HG03103 (cell line): ENCODE measurements at regions not wholly inside any gene's neighbourhood (a gene's known extent, or its start where the extent isn't known, plus 50 kb on each side); places are given as distances from the start of the nearest gene placed in this dataset.
"Not testable (repeated sequence)": the region's sequence is repeated elsewhere in the genome, so short reads cannot be mapped to it uniquely, and the experiment has no call there.

Source experiments
- ATAC-seq: cut with Tn5 transposase; IDR thresholded peaks from one replicate; pipeline ENCODE4 v1.9.1; 2021; ENCODE audit warnings: low read depth; ENCODE audit not compliant: unreplicated experiment

- ATAC-seq, result not testable (repeated sequence)
These were observed 763.3 kb downstream of the SPATA31A7 start for GRCh38 chr9:61953108-61953507.

GRCh38 chr9:61971635-61972034, 781.8 kb downstream of the SPATA31A7 start:
- not testable (repeated sequence) for ATAC-seq

GRCh38 chr9:61974501-61974900, 784.7 kb downstream of the SPATA31A7 start:
- ATAC-seq, result not testable (repeated sequence)

GRCh38 chr9:61976318-61976717, 786.5 kb downstream of the SPATA31A7 start:
- ATAC-seq, result not testable (repeated sequence)

GRCh38 chr9:61982727-61983126, 792.9 kb downstream of the SPATA31A7 start:
- ATAC-seq, result not testable (repeated sequence)

GRCh38 chr9:61983441-61983840, 793.6 kb downstream of the SPATA31A7 start:
- not testable (repeated sequence) for ATAC-seq

GRCh38 chr9:61983954-61984353, 794.1 kb downstream of the SPATA31A7 start:
- not testable (repeated sequence) for ATAC-seq

GRCh38 chr9:61984513-61984912, 794.7 kb downstream of the SPATA31A7 start:
- not testable (repeated sequence) for ATAC-seq

- not testable (repeated sequence) for ATAC-seq
These were observed 802.3 kb downstream of the SPATA31A7 start for GRCh38 chr9:61992110-61992509.

- ATAC-seq, result not testable (repeated sequence)
These were observed 842.6 kb downstream of the SPATA31A7 start for GRCh38 chr9:62032441-62032840.

- not testable (repeated sequence) for ATAC-seq
These were observed 848.4 kb downstream of the SPATA31A7 start for GRCh38 chr9:62038260-62038659.

- not testable (repeated sequence) for ATAC-seq
These were observed 868.3 kb downstream of the SPATA31A7 start for GRCh38 chr9:62058155-62058554.

- not testable (repeated sequence) for ATAC-seq
These were observed 881.2 kb downstream of the SPATA31A7 start for GRCh38 chr9:62071043-62071442.

GRCh38 chr9:62073401-62073800, 883.6 kb downstream of the SPATA31A7 start:
- not testable (repeated sequence) for ATAC-seq

- ATAC-seq, result not testable (repeated sequence)
These were observed 894.4 kb downstream of the SPATA31A7 start for GRCh38 chr9:62084245-62084644.

- ATAC-seq, result not testable (repeated sequence)
These were observed 906.0 kb downstream of the SPATA31A7 start for GRCh38 chr9:62095714-62096345.

- ATAC-seq, result peak; percentile 92
These were observed 920.6 kb downstream of the SPATA31A7 start for GRCh38 chr9:62110486-62110885.

- ATAC-seq, result not testable (repeated sequence)
These were observed 927.3 kb downstream of the SPATA31A7 start for GRCh38 chr9:62116951-62117640.

GRCh38 chr9:62119656-62120055, 929.8 kb downstream of the SPATA31A7 start:
- not testable (repeated sequence) for ATAC-seq

- not testable (repeated sequence) for ATAC-seq
These were observed 936.1 kb downstream of the SPATA31A7 start for GRCh38 chr9:62125631-62126611.

- ATAC-seq, result not testable (repeated sequence)
These were observed 945.2 kb downstream of the SPATA31A7 start for GRCh38 chr9:62135022-62135421.
